Jurkat, Clone E6-1 (cell line): ENCODE measurements at regions not wholly inside any gene's neighbourhood (a gene's known extent, or its start where the extent isn't known, plus 50 kb on each side); places are given as distances from the start of the nearest gene placed in this dataset.
"Not testable (repeated sequence)": the region's sequence is repeated elsewhere in the genome, so short reads cannot be mapped to it uniquely, and the experiment has no call there.

ENCODE experiments used
- DNase-seq: peaks from one replicate; pipeline ENCODE4 v3.0.0-alpha.2; 2011; ENCODE audit warnings: low read depth, low spot score
- H3K4me3 ChIP-seq: 2 replicates; pipeline ENCODE4 v1.5.1; 2011; ENCODE audit warnings: mild to moderate bottlenecking, low read length, control low read depth, moderate library complexity

DNA sequence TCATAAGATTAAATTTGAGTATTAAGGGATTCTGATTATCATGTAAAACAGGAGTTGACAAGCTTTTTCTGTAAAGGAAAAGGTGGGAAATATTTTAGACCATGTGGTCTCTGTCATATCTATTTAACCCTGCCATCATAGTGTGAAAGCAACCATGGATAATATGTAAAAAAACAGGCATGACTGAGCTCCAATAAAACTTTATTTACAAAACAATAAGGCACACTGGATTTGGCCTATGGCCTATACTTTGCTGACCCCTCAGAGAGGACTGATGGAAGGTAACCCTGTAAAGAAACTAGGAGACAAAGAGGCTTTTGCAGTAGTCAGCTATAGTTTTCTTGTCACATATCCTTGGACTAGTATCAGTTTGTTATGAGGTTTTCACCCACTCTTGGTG is 130.5 kb upstream of the CDK13 start:
- H3K4me3 ChIP-seq: no peak overlapping the region
- DNase-seq: no peak

GRCh38 chr7:39824456-39825200 is 125.4 kb upstream of the CDK13 start:
- no peak for DNase-seq

GRCh38 chr7:39825401-39825980 is 124.6 kb upstream of the CDK13 start:
- H3K4me3 ChIP-seq: no peak overlapping the region
- no peak for DNase-seq

More at GRCh38 chr7:39824456-39825200, 125.4 kb upstream of the CDK13 start:
- no peak overlapping the region for H3K4me3 ChIP-seq

DNA sequence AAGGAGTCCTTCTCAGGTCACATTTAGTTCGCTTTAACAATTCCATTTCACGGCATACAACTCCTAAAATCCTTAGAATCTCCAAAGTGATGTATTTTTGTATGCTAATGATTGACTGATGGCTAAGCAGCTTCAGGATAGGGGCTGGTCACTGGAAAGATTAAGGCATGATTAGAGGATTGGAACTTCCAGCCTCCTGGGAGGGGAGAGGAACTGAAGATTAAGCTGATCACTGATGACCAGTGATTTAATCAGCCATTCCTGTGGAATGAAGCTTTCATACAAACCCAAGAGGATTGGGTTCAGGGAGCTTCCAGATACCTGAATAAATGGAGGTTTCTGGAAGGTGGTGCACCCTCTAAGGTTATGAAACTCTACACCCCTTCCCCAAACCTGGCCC is 123.9 kb upstream of the CDK13 start:
- DNase-seq: no peak
- no peak overlapping the region for H3K4me3 ChIP-seq

DNA sequence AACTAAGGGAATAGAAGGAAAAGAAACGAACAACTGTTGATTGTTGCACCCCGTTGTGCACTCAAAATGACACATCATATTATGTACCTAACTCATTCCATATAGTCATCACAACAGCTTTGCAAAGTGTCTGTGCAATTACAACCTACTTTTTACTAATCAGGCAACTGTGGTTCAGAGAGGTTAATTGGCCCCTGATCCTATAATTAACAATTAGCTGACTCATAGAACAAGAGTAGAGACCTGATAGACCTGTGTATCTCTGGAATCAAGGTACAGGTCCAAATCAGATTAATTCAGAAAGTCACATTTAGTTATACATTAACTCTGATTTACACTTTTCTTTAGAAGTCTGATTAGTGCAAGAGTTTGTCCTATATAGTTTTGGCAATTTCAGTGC is 122.5 kb upstream of the CDK13 start:
- no peak for DNase-seq

GRCh38 chr7:39829028-39829427 is 121.0 kb upstream of the CDK13 start:
- no peak for DNase-seq
- no peak overlapping the region for H3K4me3 ChIP-seq

More for the DNA sequence above, 122.5 kb upstream of the CDK13 start:
- H3K4me3 ChIP-seq: no peak overlapping the region

DNA sequence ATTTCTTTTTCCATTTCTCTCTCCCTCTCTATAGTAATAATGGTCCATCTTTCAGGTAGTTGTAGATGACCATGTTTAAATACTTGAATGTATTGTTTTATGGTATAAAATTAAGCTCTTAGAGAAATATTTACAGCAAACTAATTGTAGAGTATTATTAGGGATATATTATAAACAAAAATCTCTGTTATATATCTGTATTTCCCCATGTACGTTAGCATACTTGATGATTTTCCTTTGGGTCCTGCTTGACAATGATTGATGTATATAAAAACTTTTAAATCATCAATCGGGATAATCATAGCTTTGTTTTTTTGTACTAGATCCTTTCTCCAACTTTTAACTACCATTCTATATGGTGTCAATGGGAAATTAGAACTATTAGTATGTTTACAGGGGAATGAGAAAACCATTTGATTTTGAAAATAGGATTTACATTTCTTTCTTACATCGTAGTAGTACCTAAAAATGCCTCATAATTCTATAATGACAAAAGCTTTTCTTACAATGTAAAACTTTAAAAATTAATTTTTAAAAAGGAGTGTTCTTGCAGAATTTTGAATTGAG is 117.5 kb upstream of the CDK13 start:
- no peak overlapping the region for H3K4me3 ChIP-seq
- DNase-seq: no peak

- DNase-seq: not testable (repeated sequence)
- 0 out of 2 replicates have a peak overlapping the region, but pooled peaks have one; percentile 7 for H3K4me3 ChIP-seq
These were observed 116.8 kb upstream of the CDK13 start for GRCh38 chr7:39833180-39833799.

GRCh38 chr7:39833865-39834634 is 116.0 kb upstream of the CDK13 start:
- not testable (repeated sequence) for H3K4me3 ChIP-seq, DNase-seq

GRCh38 chr7:39838326-39838725 is 111.7 kb upstream of the CDK13 start:
- no peak for DNase-seq

DNA sequence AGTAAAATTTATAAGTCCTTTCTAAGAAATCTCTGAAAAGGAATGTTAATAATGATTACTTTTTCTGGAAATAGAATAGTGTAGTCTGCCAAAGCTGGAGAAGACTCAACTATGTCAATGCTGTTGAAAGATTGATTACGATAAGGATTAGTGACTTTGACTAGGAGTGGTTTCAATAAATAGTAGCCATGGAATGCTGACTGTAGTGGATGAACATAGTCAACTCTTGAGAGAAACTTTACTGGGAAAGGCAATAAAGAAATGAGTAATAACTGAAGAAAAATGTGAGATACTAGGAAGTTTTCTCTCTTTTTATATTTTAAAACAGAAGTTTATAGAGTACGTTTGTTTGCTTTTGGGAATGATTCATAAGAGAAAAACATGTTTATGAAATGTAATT is 105.0 kb upstream of the CDK13 start:
- DNase-seq: no peak
- H3K4me3 ChIP-seq: no peak overlapping the region

More at GRCh38 chr7:39838326-39838725, 111.7 kb upstream of the CDK13 start:
- H3K4me3 ChIP-seq: no peak overlapping the region

DNA sequence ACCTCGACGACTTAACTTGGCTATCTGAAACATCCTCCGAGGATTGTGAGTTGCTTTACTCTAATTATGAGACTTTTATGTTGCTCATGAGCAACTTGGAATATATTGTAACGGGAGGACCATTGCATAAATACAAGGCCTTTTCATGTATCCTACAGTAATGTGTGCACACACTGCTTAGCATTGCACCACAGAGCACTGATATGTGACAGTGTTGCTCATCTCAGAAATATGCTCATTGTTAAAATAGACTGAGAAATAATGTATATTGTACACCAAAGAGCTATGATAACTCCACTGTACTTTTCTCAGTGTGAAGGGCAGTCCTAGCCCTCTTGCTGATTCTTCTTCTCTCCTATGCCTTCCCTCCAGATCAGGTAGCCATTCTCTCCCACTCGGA is 102.8 kb upstream of the CDK13 start:
- no peak overlapping the region for H3K4me3 ChIP-seq
- DNase-seq: no peak

GRCh38 chr7:39851466-39852045 is 98.5 kb upstream of the CDK13 start:
- H3K4me3 ChIP-seq: no peak overlapping the region
- no peak for DNase-seq

DNA sequence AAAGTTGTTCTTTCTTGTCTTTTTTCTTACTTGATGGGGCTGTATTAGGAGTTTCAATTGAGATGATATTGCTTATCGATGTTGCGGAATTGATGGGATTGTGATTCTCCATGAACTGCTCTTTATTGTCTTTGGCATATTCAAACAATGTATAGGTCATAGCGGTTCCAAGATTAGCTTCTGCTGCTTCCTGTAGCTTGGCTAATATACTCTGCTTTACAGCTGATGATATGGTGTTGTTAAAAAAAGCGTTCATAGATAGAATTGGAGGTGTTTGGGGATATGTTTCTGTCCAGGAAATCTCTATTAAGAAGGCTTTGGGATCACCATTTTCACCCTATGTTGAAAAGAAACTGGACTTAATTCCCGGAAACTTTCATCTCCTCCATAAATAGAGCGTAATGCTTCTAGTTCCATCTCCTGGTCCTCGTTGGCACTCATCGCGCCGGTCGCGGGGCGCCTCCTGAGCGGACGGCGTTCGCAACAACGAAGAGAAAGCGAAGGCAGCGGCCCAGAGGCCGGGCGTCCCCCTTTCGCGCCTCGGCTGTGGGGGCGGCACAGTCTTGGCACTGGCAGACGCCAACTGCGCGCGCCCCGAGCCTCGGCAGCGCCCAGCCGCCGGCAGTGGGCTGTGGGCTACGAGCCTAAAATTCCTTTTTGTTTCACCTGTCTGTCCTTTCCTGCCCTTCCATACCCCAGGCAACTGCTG is 95.3 kb upstream of the CDK13 start:
- not testable (repeated sequence) for H3K4me3 ChIP-seq, DNase-seq

DNA sequence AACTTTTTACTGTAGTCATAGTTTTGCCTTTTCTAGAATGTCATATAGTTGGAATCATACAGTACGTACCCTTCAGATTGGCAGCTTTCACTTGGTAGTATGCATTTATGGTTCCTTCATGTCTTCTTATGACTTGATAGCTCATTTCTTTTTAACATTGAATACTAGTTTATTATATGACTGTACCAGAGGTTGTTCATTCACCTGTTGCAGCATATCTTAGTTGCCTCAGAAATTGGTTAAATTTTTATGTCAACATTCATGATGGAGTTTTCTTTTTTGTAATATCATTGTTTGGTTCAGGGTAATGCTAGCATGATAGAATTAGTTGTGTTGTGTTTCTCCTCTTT is 94.8 kb upstream of the CDK13 start:
- no peak for DNase-seq
- H3K4me3 ChIP-seq: no peak overlapping the region

- H3K4me3 ChIP-seq, DNase-seq: not testable (repeated sequence)
These were observed 86.3 kb upstream of the CDK13 start for GRCh38 chr7:39863675-39864322.

- not testable (repeated sequence) for H3K4me3 ChIP-seq, DNase-seq
These were observed 80.1 kb upstream of the CDK13 start for GRCh38 chr7:39869888-39870522.

DNA sequence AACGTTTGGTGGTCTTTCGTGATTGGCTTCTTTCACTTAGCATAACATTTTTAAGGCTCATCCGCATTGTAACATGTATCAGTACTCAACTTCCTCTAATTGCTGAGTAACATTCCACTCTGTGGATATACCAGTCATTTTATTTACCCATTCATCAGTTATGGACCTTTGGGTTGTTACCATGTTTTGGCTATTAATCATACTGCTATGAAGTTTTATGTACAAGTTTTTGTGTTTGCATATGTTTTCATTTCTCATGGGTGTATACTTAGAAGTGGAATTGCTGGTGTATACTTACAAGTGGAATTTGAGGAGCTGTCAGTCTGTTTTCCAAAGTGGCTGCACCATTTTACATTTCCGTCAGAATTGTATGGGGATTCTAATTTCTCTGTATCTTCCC is 78.4 kb upstream of the CDK13 start:
- not testable (repeated sequence) for H3K4me3 ChIP-seq, DNase-seq
